GM12874 (cell line): ENCODE measurements at regions not wholly inside any gene's neighbourhood (a gene's known extent, or its start where the extent isn't known, plus 50 kb on each side); places are given as distances from the start of the nearest gene placed in this dataset.

Experiments
- CTCF ChIP-seq: IDR thresholded peaks from 2 replicates; pipeline ENCODE4 v1.5.1; 2011; ENCODE audit warnings: low read depth, mild to moderate bottlenecking, control low read depth, low read length, moderate library complexity; ENCODE audit not compliant: insufficient read depth

- TF ChIP-seq CTCF: no peak
These were observed 198.6 kb upstream of the CAND1 start for GRCh38 chr12:67070604-67071003.

GRCh38 chr12:67073336-67073735 is 195.8 kb upstream of the CAND1 start:
- no peak for TF ChIP-seq CTCF

GRCh38 chr12:67074072-67074471 is 195.1 kb upstream of the CAND1 start:
- TF ChIP-seq CTCF: no peak

- no peak for TF ChIP-seq CTCF
These were observed 191.5 kb upstream of the CAND1 start for GRCh38 chr12:67077617-67078016.

- no peak for TF ChIP-seq CTCF
These were observed 190.2 kb upstream of the CAND1 start for GRCh38 chr12:67078957-67079356.

GRCh38 chr12:67080637-67081036 is 188.5 kb upstream of the CAND1 start:
- TF ChIP-seq CTCF: no peak

GRCh38 chr12:67082221-67082620 is 186.9 kb upstream of the CAND1 start:
- TF ChIP-seq CTCF: no peak

- no peak for TF ChIP-seq CTCF
These were observed 183.5 kb upstream of the CAND1 start for GRCh38 chr12:67085699-67086098.
